GM23338 (cell line): ENCODE measurements at regions not wholly inside any gene's neighbourhood (a gene's known extent, or its start where the extent isn't known, plus 50 kb on each side); places are given as distances from the start of the nearest gene placed in this dataset.

Experiments
- ATAC-seq: fragments of 200-7000 bp; cut with Tn5 transposase; 3 replicates; pipeline ENCODE4 v1.9.1; 2020
- DNase-seq: peaks from one replicate; pipeline ENCODE4 v3.0.0-alpha.2; 2015; ENCODE audit warnings: low spot score
- H2AFZ ChIP-seq: fragments of 200-600 bp; sonication (generic); 2 replicates; pipeline ENCODE4 v1.8.0; 2016; ENCODE audit warnings: antibody characterized with exemption, mild to moderate bottlenecking, moderate library complexity
- H3F3A ChIP-seq: fragments of 200-600 bp; sonication (generic); replicated peaks from 2 replicates; pipeline ENCODE4 v1.8.0; 2017; ENCODE audit warnings: antibody characterized with exemption, mixed run types, low read depth
- H3K27ac ChIP-seq: fragments of 200-600 bp; sonication (generic); 2 replicates; pipeline ENCODE4 v1.6.1; 2016; ENCODE audit warnings: low read depth
- H3K27me3 ChIP-seq: fragments of 200-600 bp; sonication (generic); 2 replicates; pipeline ENCODE4 v1.8.0; 2016; ENCODE audit warnings: mild to moderate bottlenecking, mixed run types, moderate library complexity; ENCODE audit not compliant: insufficient read depth
- H3K36me3 ChIP-seq: fragments of 200-600 bp; sonication (generic); 2 replicates; pipeline ENCODE4 v1.8.0; 2016; ENCODE audit warnings: mild to moderate bottlenecking; ENCODE audit not compliant: insufficient read depth
- H3K4me1 ChIP-seq: fragments of 200-600 bp; sonication (generic); 2 replicates; pipeline ENCODE4 v1.8.0; 2016; ENCODE audit warnings: mild to moderate bottlenecking, moderate library complexity; ENCODE audit not compliant: insufficient read depth
- H3K4me2 ChIP-seq: fragments of 200-600 bp; sonication (generic); 2 replicates; pipeline ENCODE4 v1.7.1; 2017; ENCODE audit warnings: mixed run types
- H3K4me3 ChIP-seq: fragments of 200-600 bp; sonication (generic); 2 replicates; pipeline ENCODE4 v1.6.1; 2016; ENCODE audit warnings: mixed run types
- H3K79me2 ChIP-seq: fragments of 200-600 bp; sonication (generic); replicated peaks from 2 replicates; pipeline ENCODE4 v1.8.0; 2017; ENCODE audit warnings: mild to moderate bottlenecking; ENCODE audit not compliant: insufficient read depth
- H3K9me2 ChIP-seq: fragments of 200-600 bp; sonication (generic); 2 replicates; pipeline ENCODE4 v1.8.0; 2017; ENCODE audit not compliant: insufficient read depth
- H4K20me1 ChIP-seq: fragments of 200-600 bp; sonication (generic); replicated peaks from 2 replicates; pipeline ENCODE4 v1.8.0; 2017; ENCODE audit warnings: mild to moderate bottlenecking; ENCODE audit not compliant: insufficient read depth
- H3K27ac Mint-ChIP-seq: 2 replicates; pipeline ENCODE4 v1.8.0; 2020; ENCODE audit warnings: inconsistent platforms, mild to moderate bottlenecking, moderate library complexity, mixed read lengths
- H3K27me3 Mint-ChIP-seq: 3 replicates; pipeline ENCODE4 v1.8.0; 2022; ENCODE audit warnings: low read depth, mild to moderate bottlenecking, moderate library complexity, mixed read lengths, inconsistent platforms; ENCODE audit not compliant: insufficient read depth, poor library complexity
- H3K36me3 Mint-ChIP-seq: 3 replicates; pipeline ENCODE4 v1.8.0; 2021; ENCODE audit warnings: low read depth, mild to moderate bottlenecking, inconsistent platforms, moderate library complexity, mixed read lengths
- H3K4me1 Mint-ChIP-seq: 3 replicates; pipeline ENCODE4 v1.8.0; 2020; ENCODE audit warnings: mild to moderate bottlenecking, inconsistent platforms, mixed read lengths
- H3K4me3 Mint-ChIP-seq: 3 replicates; pipeline ENCODE4 v1.8.0; 2021; ENCODE audit warnings: moderate library complexity, mild to moderate bottlenecking, inconsistent platforms, mixed read lengths
- H3K9me3 Mint-ChIP-seq: 3 replicates; pipeline ENCODE4 v1.8.0; 2020; ENCODE audit warnings: moderate library complexity, mild to moderate bottlenecking, inconsistent platforms, mixed read lengths
- CREB1 ChIP-seq: fragments of 250-450 bp; sonication (Bioruptor Pico); IDR thresholded peaks from 2 replicates; pipeline ENCODE4 v1.5.0; 2020; ENCODE audit warnings: low read depth, mild to moderate bottlenecking, moderate library complexity
- CTCF ChIP-seq, 2 experiments: fragments of 200-600 bp in 1 of 2; sonication (generic) in 1 of 2; conservative IDR thresholded peaks; 2 replicates each; pipeline versions ENCODE4 v1.5.1 to v1.6.1; 2016 to 2017; ENCODE audit warnings: antibody characterized with exemption in 2 of 2, low read depth in 2 of 2, mild to moderate bottlenecking in 2 of 2, moderate library complexity in 1 of 2
- EZH2 ChIP-seq: fragments of 200-600 bp; sonication (generic); IDR thresholded peaks from one replicate; pipeline ENCODE4 v1.8.0; 2017; ENCODE audit warnings: antibody characterized with exemption, mild to moderate bottlenecking, low read depth; ENCODE audit not compliant: unreplicated experiment
- JUNB ChIP-seq: IDR thresholded peaks from one replicate; pipeline ENCODE4 v1.6.1; 2016; ENCODE audit warnings: antibody characterized with exemption; ENCODE audit not compliant: unreplicated experiment
- POLR2AphosphoS5 ChIP-seq: IDR thresholded peaks from 2 replicates; pipeline ENCODE4 v1.6.1; 2016; ENCODE audit warnings: antibody characterized with exemption, low read depth
- TF ChIP-seq, protein P1 (sequence below): fragments of 250-450 bp; sonication (Bioruptor Pico); IDR thresholded peaks from 2 replicates; pipeline ENCODE4 v1.5.0; 2020; ENCODE audit warnings: mild to moderate bottlenecking, moderate library complexity
- TF ChIP-seq, protein P2 (sequence below): IDR thresholded peaks from one replicate; pipeline ENCODE4 v1.6.1; 2018; ENCODE audit warnings: antibody characterized with exemption; ENCODE audit not compliant: unreplicated experiment

- TF ChIP-seq, protein P1, sequence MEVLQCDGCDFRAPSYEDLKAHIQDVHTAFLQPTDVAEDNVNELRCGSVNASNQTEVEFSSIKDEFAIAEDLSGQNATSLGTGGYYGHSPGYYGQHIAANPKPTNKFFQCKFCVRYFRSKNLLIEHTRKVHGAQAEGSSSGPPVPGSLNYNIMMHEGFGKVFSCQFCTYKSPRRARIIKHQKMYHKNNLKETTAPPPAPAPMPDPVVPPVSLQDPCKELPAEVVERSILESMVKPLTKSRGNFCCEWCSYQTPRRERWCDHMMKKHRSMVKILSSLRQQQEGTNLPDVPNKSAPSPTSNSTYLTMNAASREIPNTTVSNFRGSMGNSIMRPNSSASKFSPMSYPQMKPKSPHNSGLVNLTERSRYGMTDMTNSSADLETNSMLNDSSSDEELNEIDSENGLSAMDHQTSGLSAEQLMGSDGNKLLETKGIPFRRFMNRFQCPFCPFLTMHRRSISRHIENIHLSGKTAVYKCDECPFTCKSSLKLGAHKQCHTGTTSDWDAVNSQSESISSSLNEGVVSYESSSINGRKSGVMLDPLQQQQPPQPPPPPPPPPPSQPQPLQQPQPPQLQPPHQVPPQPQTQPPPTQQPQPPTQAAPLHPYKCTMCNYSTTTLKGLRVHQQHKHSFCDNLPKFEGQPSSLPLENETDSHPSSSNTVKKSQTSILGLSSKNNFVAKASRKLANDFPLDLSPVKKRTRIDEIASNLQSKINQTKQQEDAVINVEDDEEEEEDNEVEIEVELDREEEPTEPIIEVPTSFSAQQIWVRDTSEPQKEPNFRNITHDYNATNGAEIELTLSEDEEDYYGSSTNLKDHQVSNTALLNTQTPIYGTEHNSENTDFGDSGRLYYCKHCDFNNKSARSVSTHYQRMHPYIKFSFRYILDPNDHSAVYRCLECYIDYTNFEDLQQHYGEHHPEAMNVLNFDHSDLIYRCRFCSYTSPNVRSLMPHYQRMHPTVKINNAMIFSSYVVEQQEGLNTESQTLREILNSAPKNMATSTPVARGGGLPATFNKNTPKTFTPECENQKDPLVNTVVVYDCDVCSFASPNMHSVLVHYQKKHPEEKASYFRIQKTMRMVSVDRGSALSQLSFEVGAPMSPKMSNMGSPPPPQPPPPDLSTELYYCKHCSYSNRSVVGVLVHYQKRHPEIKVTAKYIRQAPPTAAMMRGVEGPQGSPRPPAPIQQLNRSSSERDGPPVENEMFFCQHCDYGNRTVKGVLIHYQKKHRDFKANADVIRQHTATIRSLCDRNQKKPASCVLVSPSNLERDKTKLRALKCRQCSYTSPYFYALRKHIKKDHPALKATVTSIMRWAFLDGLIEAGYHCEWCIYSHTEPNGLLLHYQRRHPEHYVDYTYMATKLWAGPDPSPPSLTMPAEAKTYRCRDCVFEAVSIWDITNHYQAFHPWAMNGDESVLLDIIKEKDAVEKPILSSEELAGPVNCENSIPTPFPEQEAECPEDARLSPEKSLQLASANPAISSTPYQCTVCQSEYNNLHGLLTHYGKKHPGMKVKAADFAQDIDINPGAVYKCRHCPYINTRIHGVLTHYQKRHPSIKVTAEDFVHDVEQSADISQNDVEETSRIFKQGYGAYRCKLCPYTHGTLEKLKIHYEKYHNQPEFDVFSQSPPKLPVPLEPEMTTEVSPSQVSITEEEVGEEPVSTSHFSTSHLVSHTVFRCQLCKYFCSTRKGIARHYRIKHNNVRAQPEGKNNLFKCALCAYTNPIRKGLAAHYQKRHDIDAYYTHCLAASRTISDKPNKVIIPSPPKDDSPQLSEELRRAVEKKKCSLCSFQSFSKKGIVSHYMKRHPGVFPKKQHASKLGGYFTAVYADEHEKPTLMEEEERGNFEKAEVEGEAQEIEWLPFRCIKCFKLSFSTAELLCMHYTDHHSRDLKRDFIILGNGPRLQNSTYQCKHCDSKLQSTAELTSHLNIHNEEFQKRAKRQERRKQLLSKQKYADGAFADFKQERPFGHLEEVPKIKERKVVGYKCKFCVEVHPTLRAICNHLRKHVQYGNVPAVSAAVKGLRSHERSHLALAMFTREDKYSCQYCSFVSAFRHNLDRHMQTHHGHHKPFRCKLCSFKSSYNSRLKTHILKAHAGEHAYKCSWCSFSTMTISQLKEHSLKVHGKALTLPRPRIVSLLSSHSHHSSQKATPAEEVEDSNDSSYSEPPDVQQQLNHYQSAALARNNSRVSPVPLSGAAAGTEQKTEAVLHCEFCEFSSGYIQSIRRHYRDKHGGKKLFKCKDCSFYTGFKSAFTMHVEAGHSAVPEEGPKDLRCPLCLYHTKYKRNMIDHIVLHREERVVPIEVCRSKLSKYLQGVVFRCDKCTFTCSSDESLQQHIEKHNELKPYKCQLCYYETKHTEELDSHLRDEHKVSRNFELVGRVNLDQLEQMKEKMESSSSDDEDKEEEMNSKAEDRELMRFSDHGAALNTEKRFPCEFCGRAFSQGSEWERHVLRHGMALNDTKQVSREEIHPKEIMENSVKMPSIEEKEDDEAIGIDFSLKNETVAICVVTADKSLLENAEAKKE (CRISPR knock-in tag): no peak
- no peak for TF ChIP-seq CREB1 (CRISPR knock-in tag)
- TF ChIP-seq POLR2AphosphoS5: no peak
- no peak for TF ChIP-seq CTCF (conservative IDR thresholded peaks at IDR 0.05; ENCODE audit: low read depth in 2 of 2)
Observed at GRCh38 chr5:124627815-124628595, 118.4 kb downstream of the ZNF608 start (continued).

DNA sequence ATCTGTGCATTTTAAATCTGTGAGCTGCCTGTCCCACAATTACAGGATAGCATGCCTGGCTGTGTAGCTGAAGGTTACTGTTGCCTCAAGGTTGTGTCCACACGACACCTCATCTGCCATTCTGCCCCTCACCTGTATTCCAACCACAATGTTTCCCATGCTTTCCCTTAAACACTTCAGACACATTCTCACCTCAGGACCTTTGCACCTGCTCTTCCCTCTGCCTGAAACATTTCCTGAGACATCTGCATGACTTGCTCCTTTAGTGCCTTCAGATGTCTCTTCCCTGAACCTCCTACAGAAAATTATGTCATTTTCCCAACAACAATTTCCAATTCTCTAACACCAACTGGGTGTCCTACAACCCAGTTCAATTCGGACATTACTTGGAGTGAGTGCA, 120.4 kb downstream of the ZNF608 start:
- no peak overlapping the region for H2AFZ ChIP-seq
- H3K27ac ChIP-seq: no peak overlapping the region
- no peak overlapping the region for H3K4me2 ChIP-seq
- H3K4me1 ChIP-seq: no peaks in the 10 kb centered on the region
- peaks cover 15% of the 10 kb centered on the region for H3K36me3 Mint-ChIP-seq
- no peak overlapping the region for H3K27ac Mint-ChIP-seq
- H3K27me3 ChIP-seq: no peaks in the 10 kb centered on the region
- TF ChIP-seq EZH2 (no peak), CTCF (conservative IDR thresholded peaks at IDR 0.05; ENCODE audit: low read depth in 2 of 2) (no peak), CREB1 (CRISPR knock-in tag) (no peak), JUNB (no peak)
- TF ChIP-seq, protein P2, sequence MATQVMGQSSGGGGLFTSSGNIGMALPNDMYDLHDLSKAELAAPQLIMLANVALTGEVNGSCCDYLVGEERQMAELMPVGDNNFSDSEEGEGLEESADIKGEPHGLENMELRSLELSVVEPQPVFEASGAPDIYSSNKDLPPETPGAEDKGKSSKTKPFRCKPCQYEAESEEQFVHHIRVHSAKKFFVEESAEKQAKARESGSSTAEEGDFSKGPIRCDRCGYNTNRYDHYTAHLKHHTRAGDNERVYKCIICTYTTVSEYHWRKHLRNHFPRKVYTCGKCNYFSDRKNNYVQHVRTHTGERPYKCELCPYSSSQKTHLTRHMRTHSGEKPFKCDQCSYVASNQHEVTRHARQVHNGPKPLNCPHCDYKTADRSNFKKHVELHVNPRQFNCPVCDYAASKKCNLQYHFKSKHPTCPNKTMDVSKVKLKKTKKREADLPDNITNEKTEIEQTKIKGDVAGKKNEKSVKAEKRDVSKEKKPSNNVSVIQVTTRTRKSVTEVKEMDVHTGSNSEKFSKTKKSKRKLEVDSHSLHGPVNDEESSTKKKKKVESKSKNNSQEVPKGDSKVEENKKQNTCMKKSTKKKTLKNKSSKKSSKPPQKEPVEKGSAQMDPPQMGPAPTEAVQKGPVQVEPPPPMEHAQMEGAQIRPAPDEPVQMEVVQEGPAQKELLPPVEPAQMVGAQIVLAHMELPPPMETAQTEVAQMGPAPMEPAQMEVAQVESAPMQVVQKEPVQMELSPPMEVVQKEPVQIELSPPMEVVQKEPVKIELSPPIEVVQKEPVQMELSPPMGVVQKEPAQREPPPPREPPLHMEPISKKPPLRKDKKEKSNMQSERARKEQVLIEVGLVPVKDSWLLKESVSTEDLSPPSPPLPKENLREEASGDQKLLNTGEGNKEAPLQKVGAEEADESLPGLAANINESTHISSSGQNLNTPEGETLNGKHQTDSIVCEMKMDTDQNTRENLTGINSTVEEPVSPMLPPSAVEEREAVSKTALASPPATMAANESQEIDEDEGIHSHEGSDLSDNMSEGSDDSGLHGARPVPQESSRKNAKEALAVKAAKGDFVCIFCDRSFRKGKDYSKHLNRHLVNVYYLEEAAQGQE: no peak
- no peaks in the 10 kb centered on the region for H3K36me3 ChIP-seq
- peaks cover 6% of the 10 kb centered on the region; the same call in 1 of the 2 replicates for H3K9me2 ChIP-seq
- H4K20me1 ChIP-seq: no peaks in the 10 kb centered on the region
- no peaks in the 10 kb centered on the region; the same call in 1 of the 3 replicates for H3K9me3 Mint-ChIP-seq
- H3K79me2 ChIP-seq: no peaks in the 10 kb centered on the region
- H3K4me1 Mint-ChIP-seq: peaks cover 8% of the 10 kb centered on the region; the same call in 2 of the 3 replicates
- no peak overlapping the region for H3K4me3 Mint-ChIP-seq
- H3K4me3 ChIP-seq: no peak overlapping the region
- H3K27me3 Mint-ChIP-seq: peaks cover 12% of the 10 kb centered on the region
- ATAC-seq: no peak
- no peak for DNase-seq
- 0 out of 2 replicates have a peak, but pooled peaks cover 3% of the 10 kb centered on the region for H3F3A ChIP-seq
